Retinal pigment epithelial cell (primary cell): ENCODE measurements at regions not wholly inside any gene's neighbourhood (a gene's known extent, or its start where the extent isn't known, plus 50 kb on each side); places are given as distances from the start of the nearest gene placed in this dataset.

Source experiments
- DNase-seq: peaks from one replicate; pipeline ENCODE4 v3.0.0-alpha.2; 2010; ENCODE audit warnings: low read depth
- H3K4me3 ChIP-seq: 2 replicates; pipeline ENCODE4 v1.5.1; 2011; ENCODE audit warnings: mild to moderate bottlenecking, low read length, control low read depth, moderate library complexity
- TF ChIP-seq, protein P1 (sequence below): conservative IDR thresholded peaks from 2 replicates; pipeline ENCODE4 v1.5.1; 2011; ENCODE audit warnings: low read depth, low read length, control low read depth, inconsistent platforms

DNA sequence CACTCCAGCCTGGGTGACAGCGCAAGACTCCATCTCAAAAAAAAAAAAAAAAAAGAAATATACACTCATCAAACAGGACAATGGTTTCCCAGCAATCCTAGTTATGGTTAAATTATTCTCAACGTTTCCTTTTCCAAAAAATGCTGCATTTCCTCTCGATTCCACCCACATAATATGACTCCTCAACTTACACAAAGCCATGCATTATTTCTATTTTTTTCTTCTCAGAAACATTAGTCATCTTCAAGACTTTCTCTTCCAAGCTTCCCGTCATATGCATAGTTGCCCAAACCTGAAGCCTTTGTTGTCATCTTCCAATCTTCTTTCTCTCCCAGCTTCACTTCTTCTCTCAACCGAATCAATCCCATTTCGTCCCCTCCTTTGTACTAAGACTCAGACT is 61.4 kb upstream of the RANBP6 start:
- H3K4me3 ChIP-seq: no peak overlapping the region
- no peak for DNase-seq
- TF ChIP-seq, protein P1, sequence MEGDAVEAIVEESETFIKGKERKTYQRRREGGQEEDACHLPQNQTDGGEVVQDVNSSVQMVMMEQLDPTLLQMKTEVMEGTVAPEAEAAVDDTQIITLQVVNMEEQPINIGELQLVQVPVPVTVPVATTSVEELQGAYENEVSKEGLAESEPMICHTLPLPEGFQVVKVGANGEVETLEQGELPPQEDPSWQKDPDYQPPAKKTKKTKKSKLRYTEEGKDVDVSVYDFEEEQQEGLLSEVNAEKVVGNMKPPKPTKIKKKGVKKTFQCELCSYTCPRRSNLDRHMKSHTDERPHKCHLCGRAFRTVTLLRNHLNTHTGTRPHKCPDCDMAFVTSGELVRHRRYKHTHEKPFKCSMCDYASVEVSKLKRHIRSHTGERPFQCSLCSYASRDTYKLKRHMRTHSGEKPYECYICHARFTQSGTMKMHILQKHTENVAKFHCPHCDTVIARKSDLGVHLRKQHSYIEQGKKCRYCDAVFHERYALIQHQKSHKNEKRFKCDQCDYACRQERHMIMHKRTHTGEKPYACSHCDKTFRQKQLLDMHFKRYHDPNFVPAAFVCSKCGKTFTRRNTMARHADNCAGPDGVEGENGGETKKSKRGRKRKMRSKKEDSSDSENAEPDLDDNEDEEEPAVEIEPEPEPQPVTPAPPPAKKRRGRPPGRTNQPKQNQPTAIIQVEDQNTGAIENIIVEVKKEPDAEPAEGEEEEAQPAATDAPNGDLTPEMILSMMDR: no peak

DNA sequence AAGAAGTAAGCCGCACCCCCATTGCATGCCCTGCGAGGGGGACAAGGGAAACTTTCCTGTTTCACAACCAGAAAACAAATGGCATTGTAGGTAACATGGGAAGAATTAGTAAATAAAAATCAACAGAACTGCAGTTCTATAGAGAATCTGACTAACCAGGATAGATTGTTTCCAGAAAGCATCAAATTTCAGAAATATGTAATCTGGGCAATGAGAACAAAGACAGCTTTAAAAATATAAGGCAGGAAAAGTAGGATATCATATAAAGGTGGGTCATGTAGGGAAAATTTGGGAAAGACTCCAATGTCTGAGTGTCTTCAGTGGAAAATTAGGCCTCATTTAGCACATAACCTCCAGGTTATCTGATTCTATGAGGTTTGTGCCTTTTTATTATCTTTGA is 58.3 kb upstream of the RANBP6 start:
- DNase-seq: no peak
- no peak overlapping the region for H3K4me3 ChIP-seq
- TF ChIP-seq, protein P1: no peak

DNA sequence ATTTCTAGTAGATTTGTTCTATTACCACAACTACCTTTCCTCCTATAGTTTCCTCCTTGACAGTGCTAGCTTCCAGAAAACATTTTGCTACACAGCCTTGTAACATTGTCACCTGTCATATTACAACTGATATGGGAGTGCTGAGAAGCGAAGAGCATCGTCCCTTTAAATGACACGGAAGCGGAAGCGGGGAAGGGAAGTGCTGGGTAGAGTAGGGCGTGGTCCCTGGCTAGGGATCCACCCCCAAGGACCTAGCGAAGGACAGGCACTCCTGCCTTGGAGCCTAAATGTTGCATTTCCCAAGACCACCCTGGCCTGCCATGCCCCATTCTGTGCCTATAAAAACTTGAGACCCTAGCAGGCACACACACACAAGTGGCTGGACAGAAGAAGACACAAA is 57.4 kb upstream of the RANBP6 start:
- DNase-seq: no peak
- H3K4me3 ChIP-seq: no peak overlapping the region
- TF ChIP-seq, protein P1: no peak

DNA sequence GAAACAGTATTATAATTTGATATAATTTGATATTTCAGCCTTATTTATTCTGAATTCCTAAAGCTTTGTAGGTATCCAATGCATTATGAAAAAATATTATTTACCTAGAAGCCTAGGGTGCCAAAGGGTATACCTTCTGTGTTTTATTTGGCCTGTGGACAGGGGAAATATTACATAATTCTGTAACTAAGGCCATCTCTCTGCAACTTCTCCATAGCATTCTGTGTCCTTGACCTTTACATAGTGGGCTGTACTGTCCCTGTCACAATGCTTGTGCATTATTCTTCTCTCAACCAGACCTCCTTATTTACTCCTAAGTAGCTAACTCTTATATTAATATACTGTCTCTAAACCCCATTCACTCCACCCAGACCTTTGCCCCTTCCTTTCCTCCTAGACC is 57.0 kb upstream of the RANBP6 start:
- DNase-seq: no peak
- no peak overlapping the region for H3K4me3 ChIP-seq
- TF ChIP-seq, protein P1: no peak

DNA sequence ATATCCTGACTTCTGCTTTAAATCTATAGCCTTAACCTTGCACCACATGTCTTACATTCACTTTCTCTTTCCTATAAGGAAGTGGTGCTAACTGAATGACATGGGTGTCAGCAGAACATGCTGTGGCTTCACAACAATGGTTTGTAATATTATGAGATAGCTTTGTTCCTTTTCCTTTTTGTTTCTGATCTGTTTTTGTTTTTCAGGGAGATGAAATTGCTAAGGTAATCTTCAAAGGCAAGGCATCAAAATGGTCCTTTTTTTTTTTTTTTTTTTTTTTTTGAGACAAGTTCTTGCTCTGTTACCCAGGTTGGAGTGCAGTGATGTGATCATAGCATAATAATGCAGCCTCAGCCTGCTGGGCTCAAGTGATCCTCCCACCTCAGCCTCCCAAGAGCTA is 53.6 kb upstream of the RANBP6 start:
- H3K4me3 ChIP-seq: no peak overlapping the region
- no peak for DNase-seq
- TF ChIP-seq, protein P1: no peak

DNA sequence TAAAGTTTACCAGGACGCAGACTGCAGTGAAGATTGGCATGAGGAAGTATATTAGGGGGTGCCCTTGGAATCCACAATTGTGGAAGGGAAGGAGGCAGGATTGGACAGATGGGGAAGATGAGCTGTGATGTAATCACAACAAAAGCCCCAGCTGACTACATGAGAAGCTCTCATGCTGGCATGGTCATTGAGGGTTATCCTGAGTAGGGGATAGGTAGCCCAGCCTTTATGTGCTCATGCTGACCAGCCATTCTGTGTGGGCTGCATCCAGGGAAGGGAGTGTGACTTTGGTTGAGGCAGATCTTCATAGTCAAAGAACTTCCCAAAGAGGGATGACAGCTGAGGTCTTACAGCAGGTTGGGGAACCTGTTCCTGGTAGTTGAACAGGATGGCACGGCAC is 52.0 kb upstream of the RANBP6 start:
- TF ChIP-seq, protein P1: no peak
- H3K4me3 ChIP-seq: no peak overlapping the region
- no peak for DNase-seq
